ENCODE measurements at regions not wholly inside any gene's neighbourhood (a gene's known extent, or its start where the extent isn't known, plus 50 kb on each side); places are given as distances from the start of the nearest gene placed in this dataset.

DNA sequence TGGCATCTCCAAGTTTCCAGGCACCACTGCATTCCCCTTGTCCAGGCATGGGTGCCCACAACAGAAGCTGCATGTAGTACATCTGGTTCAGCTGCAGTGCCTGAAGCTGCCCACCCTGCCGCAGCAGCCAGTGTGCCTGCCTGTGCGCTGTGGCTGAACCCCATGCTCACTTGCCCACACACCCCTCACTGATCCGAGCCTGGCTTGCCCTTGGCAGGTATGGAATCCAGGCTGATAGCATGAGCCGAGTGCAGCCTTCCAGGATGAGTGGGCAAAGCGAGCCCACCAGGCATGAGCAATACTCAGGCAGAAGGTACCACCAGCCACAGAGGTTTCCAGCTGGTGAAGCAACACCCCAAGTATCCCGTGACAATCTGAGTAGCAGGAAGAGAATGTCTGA is 280.3 kb upstream of the KLF12 start:
- TF ChIP-seq, protein P1, sequence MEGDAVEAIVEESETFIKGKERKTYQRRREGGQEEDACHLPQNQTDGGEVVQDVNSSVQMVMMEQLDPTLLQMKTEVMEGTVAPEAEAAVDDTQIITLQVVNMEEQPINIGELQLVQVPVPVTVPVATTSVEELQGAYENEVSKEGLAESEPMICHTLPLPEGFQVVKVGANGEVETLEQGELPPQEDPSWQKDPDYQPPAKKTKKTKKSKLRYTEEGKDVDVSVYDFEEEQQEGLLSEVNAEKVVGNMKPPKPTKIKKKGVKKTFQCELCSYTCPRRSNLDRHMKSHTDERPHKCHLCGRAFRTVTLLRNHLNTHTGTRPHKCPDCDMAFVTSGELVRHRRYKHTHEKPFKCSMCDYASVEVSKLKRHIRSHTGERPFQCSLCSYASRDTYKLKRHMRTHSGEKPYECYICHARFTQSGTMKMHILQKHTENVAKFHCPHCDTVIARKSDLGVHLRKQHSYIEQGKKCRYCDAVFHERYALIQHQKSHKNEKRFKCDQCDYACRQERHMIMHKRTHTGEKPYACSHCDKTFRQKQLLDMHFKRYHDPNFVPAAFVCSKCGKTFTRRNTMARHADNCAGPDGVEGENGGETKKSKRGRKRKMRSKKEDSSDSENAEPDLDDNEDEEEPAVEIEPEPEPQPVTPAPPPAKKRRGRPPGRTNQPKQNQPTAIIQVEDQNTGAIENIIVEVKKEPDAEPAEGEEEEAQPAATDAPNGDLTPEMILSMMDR (conservative IDR thresholded peaks at IDR 0.05; ENCODE audit: low read depth, low read length): no peak
- no peak for TF ChIP-seq EZH2 (IDR thresholded peaks at IDR 0.05; ENCODE audit: borderline replicate concordance, low read depth, low read length, poor library complexity, severe bottlenecking)
